ENCODE measurements at regions not wholly inside any gene's neighbourhood (a gene's known extent, or its start where the extent isn't known, plus 50 kb on each side); places are given as distances from the start of the nearest gene placed in this dataset.
"Not testable (repeated sequence)": the region's sequence is repeated elsewhere in the genome, so short reads cannot be mapped to it uniquely, and the experiment has no call there.

DNA sequence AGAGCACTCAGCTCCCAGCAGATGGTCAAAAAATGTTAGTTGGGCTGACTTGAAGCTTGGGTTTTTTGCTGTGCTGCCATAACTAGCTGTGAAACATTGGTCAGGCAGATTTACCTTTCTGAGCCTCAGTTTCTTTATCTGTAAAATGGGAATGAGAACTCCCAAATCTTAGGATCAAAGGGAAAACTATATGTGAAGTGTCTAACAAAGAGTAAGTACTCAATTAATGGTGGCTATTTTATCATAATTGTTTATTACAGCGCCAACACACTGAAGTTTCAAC is 164.2 kb upstream of the POU3F1 start:
- DNase-seq (ENCODE audit: low spot score): no peak

DNA sequence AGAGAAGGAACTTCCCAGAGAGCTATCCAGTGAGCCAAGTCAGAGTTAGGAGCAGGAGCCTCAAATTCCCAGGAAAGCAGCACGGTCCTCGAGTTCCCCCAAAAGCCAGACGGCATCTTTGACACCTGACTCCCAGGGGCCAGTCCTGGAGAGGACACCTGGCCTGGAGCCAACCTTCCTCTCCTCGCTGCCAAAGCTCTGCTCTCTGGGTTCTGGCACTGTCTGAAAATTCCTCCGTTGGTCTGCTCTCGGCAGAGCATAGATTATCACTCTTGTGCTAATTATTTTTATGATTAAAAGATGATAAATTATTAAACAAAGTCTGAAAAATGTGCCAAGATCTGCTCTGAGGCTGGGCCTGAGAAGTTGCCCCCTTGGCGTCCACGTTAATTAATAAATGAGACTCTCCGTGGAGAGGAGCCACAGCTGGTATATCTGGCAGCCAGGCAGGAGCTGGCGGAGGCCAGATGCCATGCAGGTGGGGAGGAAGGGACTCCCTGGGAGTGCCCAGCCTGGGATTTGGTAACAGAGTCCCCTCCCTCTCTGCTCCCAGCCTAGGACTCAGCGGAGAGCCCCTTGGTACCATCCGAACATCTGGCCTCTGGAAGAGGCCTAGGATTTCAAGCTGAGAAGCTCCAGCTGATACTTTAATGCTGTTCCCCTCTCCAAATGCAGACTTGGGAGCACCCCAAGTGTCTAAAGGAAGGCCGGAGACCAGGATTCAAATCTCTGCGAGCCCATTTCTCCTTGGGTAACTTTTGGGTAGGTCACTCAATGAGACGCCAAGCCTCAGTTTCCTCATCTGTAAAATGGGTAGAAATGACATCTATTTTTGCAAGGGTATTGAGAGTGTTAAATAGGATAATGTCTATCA is 163.7 kb upstream of the POU3F1 start:
- DNase-seq (ENCODE audit: low spot score): no peak

DNA sequence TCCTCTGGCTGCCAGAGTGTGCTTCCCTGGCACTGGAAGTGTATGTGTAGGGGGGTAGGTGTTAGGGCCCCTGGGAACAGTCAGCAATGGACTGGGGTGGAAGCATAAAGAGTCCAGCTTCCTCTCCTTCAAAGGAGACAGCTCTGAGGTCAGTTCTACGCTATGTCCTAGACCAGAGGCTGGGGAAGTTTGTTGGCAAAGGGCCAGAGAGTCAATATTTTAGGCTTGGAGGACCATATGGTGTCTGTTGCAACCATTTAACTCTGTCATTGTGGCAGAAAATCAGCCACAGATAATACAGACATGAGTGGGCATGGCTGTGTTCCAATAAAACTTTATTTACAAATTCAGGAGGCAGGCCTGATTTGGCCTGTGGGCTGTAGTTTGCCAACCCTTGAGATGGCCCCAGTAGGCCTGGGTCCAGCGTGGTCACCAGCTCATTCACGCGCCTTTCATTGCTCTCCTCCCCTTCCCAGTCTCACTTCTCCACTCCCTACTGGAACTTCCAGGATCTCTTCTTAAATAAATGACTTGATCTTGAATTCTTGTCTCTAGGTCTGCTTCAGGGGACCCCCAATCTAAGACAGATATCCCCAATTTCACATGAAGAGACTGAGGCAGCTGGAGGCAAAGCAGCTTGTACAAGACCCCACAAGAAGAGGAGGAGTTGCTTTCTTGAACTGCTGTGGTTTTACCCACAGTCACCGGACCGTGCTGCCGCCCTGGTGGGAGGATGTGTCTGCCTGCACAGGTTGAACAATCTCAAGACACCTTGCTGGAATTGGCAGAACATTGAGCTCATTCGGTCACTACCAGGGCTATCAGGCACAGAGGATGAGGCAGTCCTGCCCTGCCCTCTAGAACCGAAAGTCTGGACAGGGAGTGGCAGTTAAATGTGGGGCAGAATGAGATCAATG is 162.4 kb upstream of the POU3F1 start:
- no peak for DNase-seq (ENCODE audit: low spot score)

DNA sequence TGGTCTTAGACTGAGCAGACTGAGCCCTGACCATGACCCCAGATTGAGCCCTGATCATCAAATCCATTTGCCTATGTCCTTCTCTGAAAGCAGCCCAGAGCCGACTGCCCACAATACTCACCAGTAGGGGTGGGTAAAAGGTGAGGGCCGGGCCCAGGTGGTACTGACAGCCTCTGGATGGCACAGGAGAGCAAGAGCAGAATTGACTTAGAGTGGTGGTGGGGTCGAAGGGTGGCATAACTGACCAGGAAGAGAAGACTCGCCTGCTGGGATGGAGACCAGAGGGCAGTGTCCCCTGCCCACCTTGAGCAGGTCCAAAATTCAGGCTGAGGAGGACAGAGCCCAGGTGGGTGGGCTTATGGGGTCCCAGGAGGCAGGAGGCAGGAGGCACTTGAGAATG is 161.3 kb upstream of the POU3F1 start:
- DNase-seq (ENCODE audit: low spot score): no peak

DNA sequence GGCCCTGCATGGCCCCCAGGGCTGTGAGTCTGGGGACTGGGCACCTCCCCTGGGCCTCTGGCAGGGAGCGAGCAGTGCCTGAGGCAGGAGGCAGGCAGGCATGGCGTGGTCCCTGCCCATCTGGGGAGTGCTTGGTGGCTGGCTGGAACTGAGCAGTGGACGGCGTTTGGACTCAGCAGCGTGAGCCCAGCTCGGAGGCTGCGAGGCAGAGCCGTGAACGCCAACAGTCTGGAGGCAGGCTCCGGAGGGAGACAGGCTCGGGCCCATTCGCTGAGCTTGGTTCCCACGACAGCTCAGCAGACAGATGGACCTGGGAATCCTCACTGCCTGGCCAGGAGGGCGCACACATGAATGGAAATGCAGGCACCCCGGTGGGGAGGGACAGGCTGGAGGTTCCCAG is 160.7 kb upstream of the POU3F1 start:
- no peak for DNase-seq (ENCODE audit: low spot score)

DNA sequence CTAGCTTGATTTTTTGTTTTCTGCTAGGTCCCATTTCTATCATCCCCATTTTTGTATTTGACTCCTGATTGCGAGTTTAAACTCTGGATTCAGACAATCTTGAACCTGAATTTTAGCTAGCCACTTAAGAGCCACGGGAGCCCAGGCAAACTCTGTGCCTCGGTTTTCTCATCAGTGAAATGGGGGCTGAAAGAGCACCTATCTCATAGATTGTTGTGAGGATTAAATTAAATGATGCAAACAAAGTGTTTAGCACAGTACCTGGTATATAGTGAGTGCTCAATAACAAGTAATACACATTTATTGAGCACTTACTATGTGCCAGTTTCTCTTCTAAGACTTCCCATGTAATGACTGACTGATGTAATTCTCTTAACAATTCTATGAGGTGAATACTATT is 158.1 kb upstream of the POU3F1 start:
- no peak for DNase-seq (ENCODE audit: low spot score)

DNA sequence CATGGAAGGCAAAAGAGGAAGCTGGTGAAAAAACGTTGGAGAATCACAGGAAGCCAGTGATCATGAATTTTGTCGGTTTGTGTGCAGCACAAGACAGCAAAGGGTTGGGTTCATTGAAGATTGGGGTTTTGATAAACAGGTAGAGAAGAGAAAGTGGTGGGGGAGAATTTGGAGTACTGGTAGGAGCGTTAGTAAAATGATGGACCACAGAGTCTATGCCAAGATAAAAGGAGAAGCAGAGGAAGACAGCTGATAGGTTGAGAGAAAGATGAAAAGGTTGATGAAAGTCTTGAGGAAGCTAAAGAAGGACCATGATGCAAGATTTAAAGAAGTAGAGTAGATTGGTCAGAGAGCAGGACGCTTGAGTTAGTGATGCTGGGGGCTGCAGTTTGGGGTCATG is 156.8 kb upstream of the POU3F1 start:
- no peak for DNase-seq (ENCODE audit: low spot score)

DNA sequence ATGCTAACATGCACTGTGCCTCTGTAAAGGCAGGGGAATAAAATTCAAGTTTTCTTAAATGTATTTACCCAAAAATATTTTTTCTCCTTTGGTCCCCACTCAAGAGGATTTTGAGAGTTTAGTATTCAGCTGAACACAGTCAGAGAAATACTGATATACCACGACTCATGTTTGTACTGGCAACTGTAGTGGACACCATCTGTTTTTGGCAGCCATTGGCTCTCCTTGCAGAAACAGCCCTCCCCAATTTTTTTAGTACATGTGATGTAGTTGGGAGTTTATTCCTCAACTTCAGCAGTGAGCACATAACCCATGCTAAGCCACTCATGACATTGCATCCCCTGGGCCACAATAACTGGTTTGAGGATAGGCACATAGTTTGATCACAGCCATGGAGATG is 154.8 kb upstream of the POU3F1 start:
- DNase-seq (ENCODE audit: low spot score): no peak

DNA sequence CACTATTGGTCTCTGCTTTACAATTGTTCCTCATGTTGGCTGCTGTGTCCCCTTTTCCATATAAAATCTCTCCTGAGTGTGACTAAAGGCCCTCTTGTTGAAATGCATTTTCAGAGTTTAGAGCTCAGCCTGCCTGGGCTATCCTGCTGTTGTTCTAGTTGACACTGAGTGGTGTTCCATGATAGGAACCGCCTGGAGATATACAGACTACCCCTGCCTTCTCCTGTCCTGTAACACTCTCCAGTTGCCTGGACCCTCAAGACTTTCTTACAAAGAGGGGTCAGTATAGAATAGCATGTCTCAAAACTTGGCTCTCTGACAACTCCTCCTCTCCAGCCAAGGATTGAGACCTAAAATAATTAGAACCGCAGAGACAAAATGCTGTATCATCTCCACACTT is 152.0 kb upstream of the POU3F1 start:
- no peak for DNase-seq (ENCODE audit: low spot score)

DNA sequence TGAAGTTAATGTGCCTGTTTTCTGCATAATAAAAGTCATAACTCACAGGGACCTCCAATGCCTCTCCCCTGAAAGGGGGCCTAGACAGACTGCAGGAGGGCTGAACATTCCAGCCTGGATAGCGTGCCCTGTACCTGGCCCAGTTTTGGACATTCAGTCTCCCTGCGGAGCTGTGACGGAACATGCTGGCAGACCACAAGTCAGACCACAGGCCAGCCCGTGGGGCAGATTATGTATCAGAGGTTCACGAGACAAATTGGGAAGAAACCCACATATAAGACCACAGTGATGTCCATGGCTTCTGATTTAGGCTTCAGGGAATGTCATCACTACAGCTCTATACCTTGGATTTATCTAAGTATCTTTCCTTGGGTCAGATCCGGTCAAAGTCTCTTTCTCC is 151.5 kb upstream of the POU3F1 start:
- DNase-seq (ENCODE audit: low spot score): no peak

DNA sequence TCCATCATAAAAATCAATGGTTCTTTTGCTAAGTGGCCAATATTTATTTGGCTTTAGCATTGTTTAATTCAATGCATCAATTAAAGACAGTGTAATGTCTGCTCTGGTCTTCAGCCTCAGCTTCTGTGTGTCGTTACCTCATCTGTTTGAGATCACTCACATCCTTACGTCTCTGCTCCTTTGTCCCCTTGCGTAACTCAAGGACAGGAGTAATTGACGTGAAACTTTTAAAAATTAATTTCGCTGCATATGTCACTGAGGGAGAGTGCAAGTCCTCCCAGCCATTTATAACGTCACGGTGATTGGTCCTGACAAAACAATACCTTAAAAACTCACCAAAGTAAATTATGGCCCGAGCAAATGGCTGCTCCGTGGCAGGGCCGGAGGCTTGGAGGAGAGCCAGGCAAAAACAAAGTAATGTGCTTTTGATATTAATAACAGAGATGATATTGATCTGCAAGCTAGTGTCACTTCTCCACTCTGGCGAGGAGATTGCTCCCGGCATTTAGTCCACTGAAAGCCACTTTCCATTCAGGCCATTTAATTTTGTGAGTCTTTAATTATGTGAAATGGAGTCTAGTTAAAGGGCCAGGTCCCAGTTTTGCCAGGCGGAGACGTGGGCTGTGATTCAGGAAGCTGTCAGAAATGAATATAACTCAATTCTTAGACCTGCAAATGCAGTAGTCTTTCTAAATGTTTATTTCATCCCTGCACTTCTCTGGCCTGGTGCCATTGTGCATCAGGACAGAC is 150.9 kb upstream of the POU3F1 start:
- no peak for DNase-seq (ENCODE audit: low spot score)

DNA sequence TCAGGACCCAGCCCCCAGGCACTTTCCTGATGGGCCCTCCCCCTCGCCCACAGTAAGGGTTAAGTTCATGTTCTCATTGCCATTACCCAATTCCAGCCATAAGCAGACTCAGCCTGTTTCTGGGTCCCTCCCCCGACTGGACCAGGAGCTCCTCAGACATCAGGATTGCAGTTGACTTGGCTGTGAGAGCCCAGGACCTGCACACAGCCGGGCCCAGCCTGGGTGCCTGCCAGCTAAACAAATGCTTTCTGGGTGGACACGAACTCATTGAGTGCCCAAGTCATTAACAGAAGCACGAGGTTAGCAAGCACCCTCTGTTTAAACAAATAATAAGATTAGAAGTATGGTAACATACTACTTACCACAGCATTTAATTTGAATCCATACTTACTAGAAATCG is 147.9 kb upstream of the POU3F1 start:
- no peak for DNase-seq (ENCODE audit: low spot score)

DNA sequence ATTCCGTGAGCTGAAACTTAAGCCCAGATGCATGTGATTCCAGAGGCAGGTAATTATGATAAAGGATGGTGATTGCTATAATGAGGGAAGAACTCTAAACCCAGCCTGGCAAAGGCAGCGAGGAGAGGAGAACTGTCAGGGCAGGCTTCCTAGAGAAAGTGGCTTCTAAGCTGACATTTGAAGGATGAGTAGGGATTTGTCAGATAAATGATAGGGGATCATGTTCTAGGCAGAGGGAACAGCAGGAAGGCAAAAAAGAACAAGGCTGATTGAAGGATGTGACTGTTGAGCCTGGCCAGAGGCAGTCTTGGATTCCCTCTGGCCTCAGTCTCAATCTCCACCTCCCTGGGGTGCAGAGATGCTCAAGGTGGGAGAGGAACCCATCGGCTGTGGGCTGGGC is 146.4 kb upstream of the POU3F1 start:
- no peak for DNase-seq (ENCODE audit: low spot score)

DNA sequence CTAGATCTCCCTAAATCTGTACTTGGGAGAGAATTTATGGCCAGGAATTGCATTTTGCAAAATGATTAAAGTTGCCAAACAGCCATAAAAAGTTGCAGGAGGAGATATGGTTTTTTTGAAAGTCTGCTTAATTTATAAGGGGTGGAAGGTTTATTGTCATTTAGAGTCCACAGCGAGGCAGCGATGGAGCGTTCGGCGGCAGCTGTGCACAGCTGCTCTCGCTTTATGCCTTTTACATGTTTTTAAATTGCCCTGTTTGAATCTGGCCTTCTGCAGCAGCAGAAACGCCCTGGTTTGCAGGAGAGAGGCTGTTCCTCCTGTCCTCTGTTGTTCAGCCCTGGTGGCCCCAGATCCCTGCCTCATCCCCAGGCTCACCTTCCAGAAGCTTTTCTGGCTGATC is 144.9 kb upstream of the POU3F1 start:
- no peak for DNase-seq (ENCODE audit: low spot score)

DNA sequence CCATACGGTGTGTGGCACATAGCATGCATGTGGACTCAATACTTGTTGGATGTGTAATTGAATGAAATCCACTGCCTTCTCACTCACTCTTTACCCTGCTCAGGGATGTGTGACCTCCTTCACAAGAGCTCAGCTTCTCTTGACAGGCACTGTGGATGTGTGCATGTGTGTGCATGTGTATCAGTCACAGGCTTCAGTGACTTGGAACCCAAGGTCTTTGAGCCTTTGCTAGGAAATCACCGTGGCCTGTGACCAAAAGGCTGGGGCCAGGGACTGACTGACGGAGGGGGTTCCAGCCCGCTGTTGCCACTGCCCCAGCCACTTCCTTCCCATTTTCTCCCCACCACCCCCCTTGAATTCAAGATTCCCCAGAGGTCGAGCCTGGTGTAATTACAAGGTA is 144.4 kb upstream of the POU3F1 start:
- no peak for DNase-seq (ENCODE audit: low spot score)

DNA sequence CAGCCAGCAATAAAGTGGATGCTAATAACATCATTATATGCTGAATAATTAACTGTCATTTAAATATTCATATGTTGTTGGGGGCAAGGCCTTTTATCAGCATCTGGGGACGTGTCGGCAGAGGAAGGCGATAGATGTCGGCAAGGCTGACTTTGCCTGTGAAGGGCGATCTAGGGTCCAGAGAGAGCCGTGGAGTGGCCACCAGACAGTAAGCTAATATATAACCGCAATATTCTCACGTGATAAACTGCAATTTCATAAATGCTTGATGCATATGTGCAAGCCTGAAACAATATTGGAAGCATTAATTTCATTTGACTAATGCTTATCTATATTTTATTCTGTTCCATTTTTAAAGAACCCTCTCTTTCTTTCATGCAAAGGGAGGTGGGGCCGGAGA is 141.0 kb upstream of the POU3F1 start:
- DNase-seq (ENCODE audit: low spot score): no peak

DNA sequence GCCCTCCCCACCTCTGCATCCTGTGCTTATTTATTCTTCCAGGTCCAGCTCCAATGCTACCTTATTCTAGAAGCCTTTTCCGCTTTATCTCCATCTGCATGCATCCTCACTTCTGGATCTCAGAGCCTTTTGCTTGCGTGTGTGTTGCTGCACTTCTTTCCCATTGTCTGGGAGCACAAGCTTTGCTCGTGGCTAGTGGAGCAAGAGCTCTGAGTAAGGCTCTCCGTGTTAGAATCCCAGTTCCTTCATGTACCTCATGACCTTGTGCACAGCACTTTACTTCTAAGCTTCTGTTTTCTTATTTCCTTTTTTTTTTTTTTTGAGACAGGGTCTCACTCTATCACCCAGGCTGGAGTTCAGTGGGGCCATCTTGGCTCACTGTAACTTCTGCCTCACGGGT is 140.0 kb upstream of the POU3F1 start:
- no peak for DNase-seq (ENCODE audit: low spot score)

DNA sequence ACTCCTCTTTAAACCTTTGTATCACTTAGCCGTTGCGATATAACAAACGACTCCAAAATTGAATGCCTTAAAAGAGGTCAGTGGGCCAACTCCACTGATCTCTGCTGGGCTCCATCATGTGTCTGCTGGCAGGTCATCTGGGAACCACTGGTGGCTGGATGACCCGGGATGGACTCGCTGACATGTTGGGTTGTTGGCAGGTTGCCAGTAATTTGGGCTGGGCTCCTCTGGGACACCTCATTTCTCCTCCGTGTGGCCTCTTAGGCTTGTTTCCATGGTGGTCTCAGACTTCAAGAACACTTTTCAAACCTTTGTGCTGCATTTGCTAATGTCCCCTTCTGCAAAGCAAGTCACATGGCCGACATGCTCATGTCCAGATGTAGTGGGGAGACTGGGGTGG is 139.3 kb upstream of the POU3F1 start:
- no peak for DNase-seq (ENCODE audit: low spot score)

DNA sequence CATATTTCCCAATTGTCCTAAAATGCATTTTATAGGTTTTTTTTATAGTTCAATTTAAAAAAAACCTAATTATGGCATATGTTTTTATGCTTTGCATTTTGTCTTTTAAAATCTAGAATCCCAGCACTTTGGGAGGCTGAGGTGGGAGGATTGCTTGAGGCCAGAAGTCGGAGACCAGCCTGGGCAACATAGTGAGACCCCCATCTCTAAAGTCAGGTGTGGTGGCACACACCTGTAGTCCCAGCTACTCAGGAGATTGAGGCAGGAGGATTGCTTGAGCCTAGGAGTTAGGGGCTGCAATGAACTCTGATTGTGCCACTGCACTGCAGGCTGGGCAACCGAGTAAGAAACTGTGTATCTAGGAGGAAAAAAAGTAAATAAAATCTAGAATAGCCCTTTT is 137.2 kb upstream of the POU3F1 start:
- DNase-seq (ENCODE audit: low spot score): no peak

DNA sequence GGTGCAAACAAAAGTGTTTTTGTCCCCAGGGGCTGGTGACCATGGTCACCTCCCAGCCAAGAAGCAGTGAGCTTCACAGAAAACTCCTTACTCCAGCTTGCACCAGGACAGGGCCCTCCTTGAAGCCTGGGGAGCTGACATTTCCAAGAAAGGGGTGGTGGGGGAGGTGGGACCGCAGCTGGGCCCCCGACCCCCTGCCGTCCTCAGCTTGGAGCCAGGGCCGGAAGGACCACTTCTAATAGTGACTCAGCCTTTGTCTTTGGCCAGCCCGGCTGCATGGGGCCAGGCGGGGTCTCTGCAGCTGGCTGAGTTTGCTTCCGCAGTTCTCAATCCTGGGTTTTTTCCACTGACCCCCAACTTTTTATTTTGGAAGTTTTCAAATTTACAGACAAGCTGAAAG is 136.5 kb upstream of the POU3F1 start:
- no peak for DNase-seq (ENCODE audit: low spot score)

DNA sequence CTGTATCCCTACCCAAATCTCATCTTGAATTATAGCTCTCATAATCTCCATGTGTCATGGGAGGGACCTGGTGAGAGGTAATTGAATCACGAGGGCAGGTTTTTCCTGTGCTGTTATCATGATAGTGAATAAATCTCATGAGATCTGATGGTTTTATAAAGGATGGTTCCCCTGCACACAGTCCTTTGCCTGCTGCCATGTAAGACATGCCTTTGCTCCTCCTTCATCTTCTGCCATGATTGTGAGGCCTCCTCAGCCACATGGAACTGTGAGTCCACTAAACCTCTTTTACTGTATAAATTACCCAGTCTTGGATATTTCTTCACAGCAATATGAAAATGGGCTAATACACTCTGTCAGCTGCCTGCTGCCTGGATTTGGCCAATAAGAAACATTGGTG is 133.8 kb upstream of the POU3F1 start:
- not testable (repeated sequence) for DNase-seq (ENCODE audit: low spot score)

DNA sequence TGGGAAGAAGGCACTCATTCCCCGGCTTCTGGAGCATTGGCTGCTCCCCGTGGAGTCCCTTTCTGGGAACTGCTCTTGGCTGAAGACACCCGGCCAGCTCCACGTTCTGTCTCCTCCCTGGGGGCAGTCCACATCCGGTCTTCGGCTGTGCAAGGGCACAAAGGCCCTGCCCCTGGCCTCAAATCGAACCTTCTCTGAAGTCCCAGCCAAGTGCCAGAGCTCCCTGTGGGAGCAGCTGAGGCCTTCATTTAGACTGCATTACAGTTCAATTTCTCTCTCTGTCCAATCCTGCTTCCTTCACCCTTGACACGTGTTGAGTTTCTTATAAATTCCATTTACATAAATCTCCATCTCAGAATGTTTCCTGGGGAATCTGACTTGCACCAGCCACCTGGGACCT is 132.9 kb upstream of the POU3F1 start:
- no peak for DNase-seq (ENCODE audit: low spot score)

DNA sequence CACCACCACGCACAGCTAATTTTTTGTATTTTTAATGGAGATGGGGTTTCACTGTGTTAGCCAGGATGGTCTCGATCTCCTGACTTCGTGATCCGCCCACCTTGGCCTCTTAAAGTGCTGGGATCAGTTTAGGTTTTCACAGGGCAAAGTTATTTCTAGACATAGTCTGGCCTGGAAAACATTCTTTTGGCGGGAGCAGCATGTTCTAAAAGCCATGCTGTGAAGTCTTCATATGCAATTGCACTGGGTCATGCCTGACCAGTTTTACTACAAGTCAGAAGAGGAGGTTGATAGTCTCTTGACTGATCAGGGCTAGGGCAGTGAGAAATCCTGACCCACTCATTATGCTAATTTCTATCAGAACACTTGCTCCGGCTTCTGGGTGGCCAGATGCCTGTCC is 131.6 kb upstream of the POU3F1 start:
- no peak for DNase-seq (ENCODE audit: low spot score)

Data from SW480 (cell line).